ENCODE measurements at regions not wholly inside any gene's neighbourhood (a gene's known extent, or its start where the extent isn't known, plus 50 kb on each side); places are given as distances from the start of the nearest gene placed in this dataset.

GRCh38 chr3:82015241-82015640 is 253.8 kb upstream of the GBE1 start:
- H3K4me3 ChIP-seq (ENCODE audit: low read length) = no peak overlapping the region
- intact Hi-C loops (cut with DNase I) = no loop called here
- WGBS = 88% methylated on average over 1 of the region's 1 CpG
- ATAC-seq (no peak), DNase-seq (no peak)
- no peaks in the 10 kb centered on the region for H3K27me3 ChIP-seq (ENCODE audit: control insufficient read depth, insufficient read depth)
- no peaks in the 10 kb centered on the region for H3K4me1 ChIP-seq (ENCODE audit: control insufficient read depth, insufficient read depth, low read length)
- no peak overlapping the region for H3K27ac ChIP-seq (ENCODE audit: low read length)
- no peaks in the 10 kb centered on the region for H3K9me3 ChIP-seq (ENCODE audit: control insufficient read depth, low read length)

- Histone ChIP-seq H3K9me3 (ENCODE audit: control insufficient read depth, low read length) (no peaks in the 10 kb centered on the region), H3K27me3 (ENCODE audit: control insufficient read depth, insufficient read depth) (no peaks in the 10 kb centered on the region), H3K4me1 (ENCODE audit: control insufficient read depth, insufficient read depth, low read length) (no peaks in the 10 kb centered on the region), H3K4me3 (ENCODE audit: low read length) (no peak overlapping the region), H3K27ac (ENCODE audit: low read length) (no peak overlapping the region)
- no peak for DNase-seq
- intact Hi-C loops (cut with DNase I) = no loop called here
- no peak for ATAC-seq
Observed at GRCh38 chr3:82012775-82013174, 251.3 kb upstream of the GBE1 start.

GRCh38 chr3:82011336-82011735 is 249.9 kb upstream of the GBE1 start:
- DNase-seq = no peak
- Histone ChIP-seq H3K4me3 (ENCODE audit: low read length) (no peak overlapping the region), H3K27ac (ENCODE audit: low read length) (no peak overlapping the region), H3K4me1 (ENCODE audit: control insufficient read depth, insufficient read depth, low read length) (no peaks in the 10 kb centered on the region), H3K9me3 (ENCODE audit: control insufficient read depth, low read length) (no peaks in the 10 kb centered on the region), H3K27me3 (ENCODE audit: control insufficient read depth, insufficient read depth) (no peaks in the 10 kb centered on the region)
- ATAC-seq = no peak
- intact Hi-C loops (cut with DNase I) = no loop called here
- 84% methylated on average over 2 of the region's 2 CpGs for WGBS

- no peak for DNase-seq
- Histone ChIP-seq H3K4me1 (ENCODE audit: control insufficient read depth, insufficient read depth, low read length) (no peaks in the 10 kb centered on the region), H3K27me3 (ENCODE audit: control insufficient read depth, insufficient read depth) (no peaks in the 10 kb centered on the region), H3K4me3 (ENCODE audit: low read length) (no peak overlapping the region), H3K27ac (ENCODE audit: low read length) (no peak overlapping the region), H3K9me3 (ENCODE audit: control insufficient read depth, low read length) (no peaks in the 10 kb centered on the region)
- no peak for ATAC-seq
- 92% methylated on average over 3 of the region's 3 CpGs for WGBS
- intact Hi-C loops (cut with DNase I) = no loop called here
Observed at GRCh38 chr3:82005266-82005665, 243.8 kb upstream of the GBE1 start.

- ATAC-seq (no peak), DNase-seq (no peak)
- Histone ChIP-seq H3K27me3 (ENCODE audit: control insufficient read depth, insufficient read depth) (no peaks in the 10 kb centered on the region), H3K27ac (ENCODE audit: low read length) (no peak overlapping the region), H3K4me3 (ENCODE audit: low read length) (no peak overlapping the region), H3K9me3 (ENCODE audit: control insufficient read depth, low read length) (no peaks in the 10 kb centered on the region), H3K4me1 (ENCODE audit: control insufficient read depth, insufficient read depth, low read length) (no peaks in the 10 kb centered on the region)
- WGBS = 71% methylated on average over 2 of the region's 2 CpGs
- intact Hi-C loops (cut with DNase I) = no loop called here
Observed at GRCh38 chr3:82004266-82004665, 242.8 kb upstream of the GBE1 start.

GRCh38 chr3:82002986-82003642 is 241.7 kb upstream of the GBE1 start:
- WGBS = 80% methylated on average over 2 of the region's 2 CpGs
- H3K4me3 ChIP-seq (ENCODE audit: low read length) = no peak overlapping the region
- H3K4me1 ChIP-seq (ENCODE audit: control insufficient read depth, insufficient read depth, low read length) = peaks cover under 1% of the 10 kb centered on the region
- intact Hi-C loops (cut with DNase I) = no loop called here
- no peaks in the 10 kb centered on the region for H3K27me3 ChIP-seq (ENCODE audit: control insufficient read depth, insufficient read depth)
- H3K9me3 ChIP-seq (ENCODE audit: control insufficient read depth, low read length) = no peaks in the 10 kb centered on the region
- H3K27ac ChIP-seq (ENCODE audit: low read length) = no peak overlapping the region
- DNase-seq = no peak
- ATAC-seq = no peak

GRCh38 chr3:82002491-82002890 is 241.0 kb upstream of the GBE1 start:
- no peak overlapping the region for H3K4me3 ChIP-seq (ENCODE audit: low read length)
- intact Hi-C loops (cut with DNase I) = no loop called here
- no peak for ATAC-seq
- WGBS = 66% methylated on average over 2 of the region's 2 CpGs
- no peaks in the 10 kb centered on the region for H3K9me3 ChIP-seq (ENCODE audit: control insufficient read depth, low read length)
- DNase-seq = no peak
- no peaks in the 10 kb centered on the region for H3K27me3 ChIP-seq (ENCODE audit: control insufficient read depth, insufficient read depth)
- H3K4me1 ChIP-seq (ENCODE audit: control insufficient read depth, insufficient read depth, low read length) = peaks cover 2% of the 10 kb centered on the region
- H3K27ac ChIP-seq (ENCODE audit: low read length) = no peak overlapping the region

GRCh38 chr3:82001276-82001923 is 240.0 kb upstream of the GBE1 start:
- Histone ChIP-seq H3K9me3 (ENCODE audit: control insufficient read depth, low read length) (no peaks in the 10 kb centered on the region), H3K27me3 (ENCODE audit: control insufficient read depth, insufficient read depth) (no peaks in the 10 kb centered on the region)
- no peak for ATAC-seq

GRCh38 chr3:82000773-82001172 is 239.3 kb upstream of the GBE1 start:
- peaks cover 2% of the 10 kb centered on the region for H3K4me1 ChIP-seq (ENCODE audit: control insufficient read depth, insufficient read depth, low read length)
- ATAC-seq (no peak), DNase-seq (no peak)
- no peak overlapping the region for H3K27ac ChIP-seq (ENCODE audit: low read length)
- H3K9me3 ChIP-seq (ENCODE audit: control insufficient read depth, low read length) = no peaks in the 10 kb centered on the region
- no peak overlapping the region for H3K4me3 ChIP-seq (ENCODE audit: low read length)
- 72% methylated on average over 1 of the region's 1 CpG for WGBS
- intact Hi-C loops (cut with DNase I) = no loop called here
- H3K27me3 ChIP-seq (ENCODE audit: control insufficient read depth, insufficient read depth) = no peaks in the 10 kb centered on the region

More at GRCh38 chr3:82001276-82001923, 240.0 kb upstream of the GBE1 start:
- no peak overlapping the region for H3K4me3 ChIP-seq (ENCODE audit: low read length)
- WGBS = 47% methylated on average over 2 of the region's 2 CpGs
- intact Hi-C loops (cut with DNase I) = no loop called here
- peaks cover 2% of the 10 kb centered on the region for H3K4me1 ChIP-seq (ENCODE audit: control insufficient read depth, insufficient read depth, low read length)
- no peak overlapping the region for H3K27ac ChIP-seq (ENCODE audit: low read length)
- DNase-seq = no peak

GRCh38 chr3:82000350-82000749 is 238.9 kb upstream of the GBE1 start:
- intact Hi-C loops (cut with DNase I) = no loop called here

GRCh38 chr3:81998907-81999306 is 237.5 kb upstream of the GBE1 start:
- no peaks in the 10 kb centered on the region for H3K9me3 ChIP-seq (ENCODE audit: control insufficient read depth, low read length)
- intact Hi-C loops (cut with DNase I) = no loop called here
- H3K27ac ChIP-seq (ENCODE audit: low read length) = no peak overlapping the region
- WGBS = 61% methylated on average over 3 of the region's 3 CpGs
- DNase-seq (no peak), ATAC-seq (no peak)
- no peak overlapping the region for H3K4me3 ChIP-seq (ENCODE audit: low read length)
- H3K27me3 ChIP-seq (ENCODE audit: control insufficient read depth, insufficient read depth) = no peaks in the 10 kb centered on the region
- H3K4me1 ChIP-seq (ENCODE audit: control insufficient read depth, insufficient read depth, low read length) = peaks cover 2% of the 10 kb centered on the region

More at GRCh38 chr3:82000350-82000749, 238.9 kb upstream of the GBE1 start:
- 86% methylated on average over 1 of the region's 1 CpG for WGBS
- Histone ChIP-seq H3K27ac (ENCODE audit: low read length) (no peak overlapping the region), H3K4me1 (ENCODE audit: control insufficient read depth, insufficient read depth, low read length) (peaks cover 2% of the 10 kb centered on the region), H3K4me3 (ENCODE audit: low read length) (no peak overlapping the region), H3K9me3 (ENCODE audit: control insufficient read depth, low read length) (no peaks in the 10 kb centered on the region), H3K27me3 (ENCODE audit: control insufficient read depth, insufficient read depth) (no peaks in the 10 kb centered on the region)
- ATAC-seq (no peak), DNase-seq (no peak)

Data from right cardiac atrium (tissue), 5 donors.